Fibroblast of the conjunctiva (primary cell): ENCODE measurements at regions not wholly inside any gene's neighbourhood (a gene's known extent, or its start where the extent isn't known, plus 50 kb on each side); places are given as distances from the start of the nearest gene placed in this dataset.
"Not testable (repeated sequence)": the region's sequence is repeated elsewhere in the genome, so short reads cannot be mapped to it uniquely, and the experiment has no call there.

Experiments used
- DNase-seq: peaks from one replicate; pipeline ENCODE4 v3.0.0-alpha.2; 2010; ENCODE audit warnings: low read depth

GRCh38 chr6:159642995-159643394 is 50.0 kb downstream of the SOD2 start:
- DNase-seq, result no peak

DNA sequence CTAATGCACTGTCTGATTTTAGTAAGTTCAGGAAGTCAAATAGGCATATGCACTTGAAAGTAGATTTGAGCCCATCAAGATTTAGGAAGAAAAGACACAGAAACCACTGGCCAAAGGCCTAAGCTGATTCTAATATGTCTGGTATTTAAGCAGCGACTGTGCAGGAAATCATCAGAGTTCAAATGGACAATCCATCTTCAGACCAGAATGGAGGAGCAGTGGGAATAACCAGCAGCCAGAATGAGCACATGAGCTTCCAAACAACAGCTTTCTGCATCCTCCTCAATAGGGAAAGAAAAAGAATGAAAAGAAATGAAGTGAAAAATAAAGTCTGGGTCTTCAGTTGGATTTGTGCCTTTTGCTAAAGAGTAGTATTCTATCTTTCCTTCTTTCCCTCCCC is 50.6 kb downstream of the SOD2 start:
- no peak for DNase-seq

- no peak for DNase-seq
Measured at GRCh38 chr6:159640722-159641482, 52.1 kb downstream of the SOD2 start.

DNA sequence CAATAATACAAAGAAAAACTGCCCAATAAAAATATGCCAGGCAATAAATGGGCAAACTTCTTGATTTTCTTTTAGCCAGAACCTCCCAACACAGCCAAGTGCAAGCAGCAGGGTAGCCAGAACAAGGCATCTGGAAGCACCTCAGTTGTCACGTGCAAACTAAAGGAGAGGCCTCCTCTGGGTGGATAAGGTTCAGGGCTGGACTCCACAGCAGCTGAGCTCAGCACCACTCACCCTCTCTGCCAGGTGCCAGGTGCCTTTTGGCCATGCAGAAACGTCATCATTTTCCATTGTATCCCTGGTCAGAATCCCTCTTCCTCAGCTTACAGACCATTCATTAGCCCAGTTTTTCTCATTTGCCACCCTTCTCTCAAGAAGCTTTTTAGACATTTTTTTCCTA is 52.7 kb downstream of the SOD2 start:
- no peak for DNase-seq

DNA sequence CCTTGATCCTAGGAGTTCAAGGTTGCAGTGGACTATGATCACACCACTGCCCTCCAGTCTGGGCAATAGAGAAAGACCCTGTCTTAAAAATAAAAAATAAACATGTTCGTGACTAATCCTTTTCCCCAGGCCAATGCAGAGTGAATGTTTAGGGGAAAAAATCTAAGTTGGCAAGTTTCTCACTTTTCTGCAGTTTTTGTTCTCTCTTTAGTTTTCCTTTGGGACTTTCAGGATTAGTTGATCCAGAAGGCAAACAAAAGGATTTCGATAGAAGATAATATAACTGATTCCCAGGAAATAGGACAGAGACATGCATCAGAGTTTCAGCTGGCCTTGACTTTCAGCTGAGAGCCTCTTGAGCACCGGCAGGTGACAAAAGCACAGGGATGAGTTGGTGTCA is 53.3 kb downstream of the SOD2 start:
- no peak for DNase-seq

DNA sequence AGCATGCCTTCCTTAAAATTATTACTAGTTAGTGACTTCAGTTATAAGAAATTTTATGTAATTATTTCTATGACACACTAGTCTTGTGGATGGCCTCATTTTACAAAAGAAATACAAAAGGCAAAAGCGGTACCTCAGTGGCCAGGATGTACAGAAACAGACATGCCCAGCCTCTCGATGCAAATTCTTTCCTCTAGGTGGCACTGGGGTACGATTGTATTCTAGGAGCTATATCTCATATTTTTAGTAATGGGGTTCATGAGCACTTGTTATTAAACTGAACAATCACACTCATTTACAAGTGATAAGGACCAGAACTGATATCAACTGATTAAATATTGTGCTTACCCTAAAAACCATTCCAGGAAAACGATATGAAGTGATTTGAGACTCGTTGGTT is 59.8 kb downstream of the SOD2 start:
- DNase-seq, result no peak

DNA sequence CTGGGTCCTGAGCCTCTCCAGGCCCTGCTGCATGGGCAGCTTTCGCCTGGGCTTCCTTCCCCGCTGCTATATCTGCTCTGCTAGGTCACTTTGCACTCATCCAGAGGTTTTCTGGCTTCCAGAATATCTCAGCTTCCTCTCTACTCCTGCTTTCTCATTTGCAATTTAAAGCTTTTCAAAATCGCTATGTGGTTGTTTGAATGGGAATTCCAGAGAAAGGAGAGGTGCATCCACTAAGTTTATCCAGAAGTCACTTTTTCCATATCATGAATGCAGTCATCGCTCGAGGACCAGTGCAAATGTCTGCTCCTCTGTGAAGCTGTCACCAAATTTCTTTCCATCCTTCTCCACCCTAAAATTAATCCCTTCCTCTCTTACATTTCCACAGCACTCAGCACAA is 61.2 kb downstream of the SOD2 start:
- no peak for DNase-seq

DNA sequence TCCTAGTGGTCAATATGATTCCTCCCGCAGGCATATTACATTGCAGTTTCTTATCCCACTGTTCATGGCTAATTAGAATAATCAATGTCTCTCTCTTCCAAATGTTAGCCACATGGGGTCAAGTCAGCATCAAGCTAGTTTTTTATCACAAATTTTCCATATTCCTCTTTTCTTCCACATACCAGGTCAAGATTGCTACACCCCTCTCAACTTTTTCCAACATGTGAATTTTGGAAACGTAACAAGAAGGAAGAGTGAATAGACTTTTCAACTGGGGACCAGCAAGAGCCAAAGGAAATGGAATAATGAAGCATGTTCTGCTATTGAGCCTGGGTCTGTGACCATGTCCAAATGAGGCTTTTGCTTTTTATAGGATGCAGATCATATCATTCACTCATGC is 65.1 kb downstream of the SOD2 start:
- no peak for DNase-seq

- not testable (repeated sequence) for DNase-seq
Measured at GRCh38 chr6:159626506-159626905, 66.5 kb downstream of the SOD2 start.

DNA sequence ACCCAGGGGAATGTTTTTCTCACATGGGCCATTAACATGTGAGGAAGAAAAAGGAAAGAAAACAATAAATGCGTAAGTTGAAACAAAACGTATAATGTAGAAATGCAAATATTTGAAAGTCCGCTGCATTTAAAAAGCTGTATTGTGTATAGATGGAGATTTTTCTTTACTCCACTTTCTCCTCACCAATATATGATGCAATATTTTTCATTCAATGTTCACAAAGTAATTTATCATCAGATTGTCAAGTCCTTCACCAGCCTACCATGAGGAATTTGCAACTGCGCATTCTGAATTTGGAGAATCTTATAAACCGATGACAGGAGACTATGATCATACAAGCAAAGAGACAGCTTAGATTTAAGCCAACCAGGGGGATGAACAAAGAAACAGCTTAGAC is 69.9 kb downstream of the SOD2 start:
- no peak for DNase-seq

GRCh38 chr6:159620947-159621346 is 72.1 kb downstream of the SOD2 start:
- DNase-seq, result no peak

DNA sequence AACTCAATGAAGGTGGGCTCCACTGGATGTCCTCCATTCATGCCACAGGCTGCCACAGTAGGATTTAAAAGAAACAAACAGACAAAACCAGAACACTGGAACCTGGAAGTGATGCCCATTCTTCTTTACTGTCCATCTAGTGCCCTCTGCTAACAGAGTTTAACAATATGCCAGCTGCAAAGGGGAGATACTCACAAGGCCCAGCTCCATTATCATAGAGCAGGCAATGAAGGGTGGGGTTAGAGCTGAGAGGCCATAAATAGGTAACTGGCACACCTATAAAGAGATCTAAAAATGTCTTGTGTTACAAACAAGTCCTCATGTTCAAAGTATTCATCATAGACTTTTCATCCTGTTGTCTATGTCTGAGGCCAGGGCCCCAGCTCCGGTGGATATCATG is 75.6 kb downstream of the SOD2 start:
- no peak for DNase-seq

DNA sequence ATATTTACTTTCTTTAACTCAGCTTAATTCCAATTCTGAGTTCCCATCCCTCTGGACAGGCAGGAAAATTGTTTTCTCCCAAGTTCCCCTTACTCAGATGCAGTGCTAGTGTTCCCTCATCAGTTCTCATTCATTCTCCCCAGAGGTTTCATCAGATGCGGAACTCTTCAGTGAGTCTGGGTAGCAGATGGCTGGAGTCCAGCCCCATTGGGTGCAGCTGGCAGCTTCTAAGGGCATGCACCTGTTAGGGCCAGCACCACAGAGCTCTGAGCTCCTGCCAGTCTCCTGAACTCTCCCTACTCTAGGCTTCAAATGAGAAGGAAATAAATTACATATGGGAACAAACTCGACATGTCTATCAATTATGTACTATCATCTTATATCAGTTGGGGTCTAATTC is 76.6 kb downstream of the SOD2 start:
- DNase-seq, result no peak

DNA sequence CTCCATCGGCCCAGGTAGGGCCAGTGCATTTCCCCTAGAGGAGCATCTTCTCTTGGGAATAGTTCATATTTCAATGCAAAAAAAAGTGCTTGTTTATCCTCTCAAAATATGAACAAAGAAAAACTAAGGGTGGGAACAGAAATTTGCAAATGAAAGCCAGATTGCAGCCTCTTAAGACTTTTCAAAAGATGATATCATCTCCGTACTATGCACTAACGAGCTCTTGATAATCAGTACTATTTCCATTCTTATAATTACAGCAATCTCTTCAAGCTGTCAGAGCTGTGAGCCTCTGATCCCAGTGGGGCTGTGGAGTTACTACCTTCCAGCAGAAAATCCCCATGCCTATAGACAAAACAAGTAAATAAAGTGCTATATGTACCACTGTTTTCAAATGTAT is 77.1 kb downstream of the SOD2 start:
- no peak for DNase-seq

- DNase-seq, result no peak
Measured at GRCh38 chr6:159610881-159611280, 82.2 kb downstream of the SOD2 start.

GRCh38 chr6:159609652-159610178 is 83.3 kb downstream of the SOD2 start:
- no peak for DNase-seq

GRCh38 chr6:159608961-159609651 is 83.9 kb downstream of the SOD2 start:
- DNase-seq, result no peak

DNA sequence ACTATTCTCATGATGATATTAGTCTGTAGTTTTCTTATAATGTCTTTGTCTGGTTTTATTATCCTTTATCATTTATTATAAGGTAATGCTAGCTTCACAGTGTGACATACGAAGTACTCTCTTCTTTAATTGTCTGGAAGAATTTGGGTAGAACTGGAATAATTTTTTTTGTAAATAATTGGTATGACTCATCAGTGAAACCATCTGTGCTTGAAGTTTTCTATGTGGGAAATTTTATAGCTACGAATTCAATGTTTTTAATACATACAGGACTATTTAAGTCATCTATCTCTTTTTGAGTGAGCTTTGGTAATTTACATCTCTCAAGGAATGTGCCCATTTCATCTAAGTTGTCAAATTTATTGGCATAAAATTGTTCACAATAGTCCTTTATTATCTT is 86.3 kb downstream of the SOD2 start:
- DNase-seq, result no peak

GRCh38 chr6:159604443-159604956 is 88.5 kb downstream of the SOD2 start:
- no peak for DNase-seq

- no peak for DNase-seq
Measured at GRCh38 chr6:159602431-159603041, 90.5 kb downstream of the SOD2 start.

- no peak for DNase-seq
Measured at GRCh38 chr6:159601211-159601610, 91.8 kb downstream of the SOD2 start.

DNA sequence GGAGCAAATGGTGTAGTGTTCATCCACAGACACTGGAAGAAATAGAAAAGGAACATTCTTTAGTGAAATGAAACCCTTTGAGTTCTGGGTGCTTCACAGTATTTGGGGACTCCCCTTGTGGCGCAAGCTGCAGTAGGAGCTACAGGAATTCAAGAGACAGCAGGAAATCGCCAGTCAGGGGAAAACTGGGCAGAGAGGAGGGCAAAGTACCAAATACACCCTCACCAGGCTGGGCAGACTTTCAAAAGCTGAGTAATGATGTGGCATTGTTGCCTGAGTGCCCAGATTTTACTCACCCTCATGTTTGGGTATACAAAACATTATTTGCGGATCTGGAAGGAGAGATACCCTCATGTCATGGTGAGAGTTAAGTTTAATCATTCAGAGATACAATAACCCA is 97.9 kb downstream of the SOD2 start:
- peak; percentile 57 for DNase-seq

DNA sequence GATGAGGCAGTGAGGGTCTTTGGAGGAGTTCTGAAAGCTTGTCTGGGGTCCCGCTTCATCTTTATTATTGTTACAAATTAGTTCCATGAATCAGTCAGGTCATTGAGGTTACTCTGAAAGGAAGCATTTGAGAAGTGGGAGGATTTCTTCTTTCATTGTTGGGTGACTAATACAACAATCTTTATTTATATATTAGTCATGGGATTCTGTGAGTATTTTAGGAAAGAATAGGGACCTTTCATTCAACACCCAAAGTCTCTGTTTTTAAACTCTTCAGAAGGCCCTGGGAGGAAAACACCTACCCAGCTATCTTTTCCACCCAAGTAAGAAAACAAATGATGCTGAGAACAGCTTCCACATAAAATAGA is 98.3 kb downstream of the SOD2 start:
- peak; percentile 52 for DNase-seq
